ENCODE measurements at regions not wholly inside any gene's neighbourhood (a gene's known extent, or its start where the extent isn't known, plus 50 kb on each side); places are given as distances from the start of the nearest gene placed in this dataset.

GRCh38 chr2:12199491-12200211, 453.2 kb downstream of the LPIN1 start:
- WGBS (ENCODE audit: insufficient coverage, low coverage, low lambda C conversion rate, missing lambda C conversion rate) = 70% methylated on average over 8 of the region's 8 CpGs
- H3K27ac ChIP-seq = no peak overlapping the region

GRCh38 chr2:12201369-12201768, 454.9 kb downstream of the LPIN1 start:
- H3K27ac ChIP-seq = no peak overlapping the region
- H3K36me3 ChIP-seq = no peaks in the 10 kb centered on the region
- H3K9me3 ChIP-seq = no peaks in the 10 kb centered on the region
- H3K4me1 ChIP-seq = no peaks in the 10 kb centered on the region
- no peaks in the 10 kb centered on the region for H3K27me3 ChIP-seq
- TF ChIP-seq POLR2A (IDR thresholded peaks at IDR 0.05) = no peak
- no peak for TF ChIP-seq CTCF (IDR thresholded peaks at IDR 0.05)
- H3K4me3 ChIP-seq = no peak overlapping the region
- ATAC-seq = peak in 2 of 4 donors; percentile 35 to 50
- WGBS (ENCODE audit: insufficient coverage, low coverage, low lambda C conversion rate, missing lambda C conversion rate) = 41% methylated on average over 6 of the region's 6 CpGs
- intact Hi-C loops (cut with DNase I) = no loop called here
- DNase-seq = no peak

More at GRCh38 chr2:12199491-12200211, 453.2 kb downstream of the LPIN1 start:
- intact Hi-C loops (cut with DNase I) = no loop called here
- no peaks in the 10 kb centered on the region for H3K27me3 ChIP-seq
- no peaks in the 10 kb centered on the region for H3K4me1 ChIP-seq
- no peak for ATAC-seq
- DNase-seq = no peak
- no peak overlapping the region for H3K4me3 ChIP-seq
- no peaks in the 10 kb centered on the region for H3K36me3 ChIP-seq
- TF ChIP-seq POLR2A (IDR thresholded peaks at IDR 0.05) (no peak), CTCF (IDR thresholded peaks at IDR 0.05) (no peak)
- H3K9me3 ChIP-seq = no peaks in the 10 kb centered on the region

- Histone ChIP-seq H3K27ac (no peak overlapping the region), H3K36me3 (no peaks in the 10 kb centered on the region), H3K4me3 (no peak overlapping the region), H3K4me1 (no peaks in the 10 kb centered on the region), H3K9me3 (no peaks in the 10 kb centered on the region), H3K27me3 (no peaks in the 10 kb centered on the region)
- ATAC-seq (no peak), DNase-seq (no peak)
- TF ChIP-seq POLR2A (IDR thresholded peaks at IDR 0.05) = no peak
- TF ChIP-seq CTCF (IDR thresholded peaks at IDR 0.05) = no peak
- intact Hi-C loops (cut with DNase I) = no loop called here
- WGBS (ENCODE audit: insufficient coverage, low coverage, low lambda C conversion rate, missing lambda C conversion rate) = 60% methylated on average over 12 of the region's 12 CpGs
Observed at GRCh38 chr2:12202313-12203075, 456.1 kb downstream of the LPIN1 start.

GRCh38 chr2:12203528-12203927, 457.1 kb downstream of the LPIN1 start:
- Histone ChIP-seq H3K4me1 (no peaks in the 10 kb centered on the region), H3K27ac (no peak overlapping the region), H3K4me3 (no peak overlapping the region), H3K27me3 (no peaks in the 10 kb centered on the region), H3K36me3 (no peaks in the 10 kb centered on the region), H3K9me3 (no peaks in the 10 kb centered on the region)
- intact Hi-C loops (cut with DNase I) = no loop called here
- 75% methylated on average over 2 of the region's 2 CpGs for WGBS (ENCODE audit: insufficient coverage, low coverage, low lambda C conversion rate, missing lambda C conversion rate)
- no peak for ATAC-seq
- DNase-seq = no peak
- TF ChIP-seq CTCF (IDR thresholded peaks at IDR 0.05) (no peak), POLR2A (IDR thresholded peaks at IDR 0.05) (no peak)

All from right lobe of liver (tissue), 6 donors.